Urothelium cell line (cell line): ENCODE measurements at regions not wholly inside any gene's neighbourhood (a gene's known extent, or its start where the extent isn't known, plus 50 kb on each side); places are given as distances from the start of the nearest gene placed in this dataset.

Experiments used
- DNase-seq: peaks from one replicate; pipeline ENCODE4 v3.0.0; 2011; ENCODE audit warnings: low spot score, mixed read lengths
- FAIRE-seq: peaks from 2 replicates; lab custom pipeline; 2011; peaks lifted over from hg19 to GRCh38; lab: Jason Lieb, UNC

DNA sequence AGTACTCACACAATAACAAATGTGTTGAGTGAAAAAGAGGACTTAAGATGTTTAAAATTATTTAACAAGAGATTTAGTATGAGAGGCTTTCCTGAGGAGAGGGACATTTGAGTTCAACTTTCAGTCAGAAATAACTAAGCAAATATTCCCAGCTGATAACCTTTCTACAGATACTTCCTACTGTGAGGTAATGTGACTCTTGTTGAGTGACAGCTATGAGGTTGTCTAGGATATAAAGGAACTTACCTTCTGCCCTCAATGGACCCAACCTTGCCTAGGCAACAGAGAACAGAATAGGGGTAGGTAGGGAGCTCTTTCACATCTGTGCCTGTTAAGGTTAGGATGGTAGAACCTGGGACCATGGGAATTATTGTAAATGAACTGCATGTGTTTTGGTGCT, 54.7 kb downstream of the GLUD2 start:
- DNase-seq (no peak), FAIRE-seq (no peak)

- DNase-seq (no peak), FAIRE-seq (no peak)
Observed at GRCh38 chrX:121103381-121103780, 56.0 kb downstream of the GLUD2 start.

- FAIRE-seq, result no peak
- DNase-seq, result no peak
Observed at GRCh38 chrX:121106484-121107235, 59.2 kb downstream of the GLUD2 start.

DNA sequence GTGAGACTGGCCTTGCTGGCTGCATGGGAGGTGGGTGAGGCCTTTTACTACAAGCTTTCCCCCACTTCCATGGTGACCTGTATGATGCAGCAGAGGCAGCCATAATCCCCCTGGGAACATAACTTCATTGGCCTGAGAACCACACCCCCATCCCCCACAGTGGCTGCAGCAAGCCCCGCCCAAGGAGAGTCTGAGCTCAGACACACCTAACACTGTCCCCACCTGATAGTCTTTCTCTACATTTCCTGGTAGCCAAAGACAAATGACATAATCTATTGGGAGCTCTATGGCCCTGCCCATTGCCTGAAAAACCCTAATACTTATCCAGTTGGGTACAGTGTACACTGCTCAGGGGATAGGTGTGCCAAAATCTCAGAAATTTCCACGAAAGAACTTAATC, 62.6 kb downstream of the GLUD2 start:
- FAIRE-seq (no peak), DNase-seq (no peak)

DNA sequence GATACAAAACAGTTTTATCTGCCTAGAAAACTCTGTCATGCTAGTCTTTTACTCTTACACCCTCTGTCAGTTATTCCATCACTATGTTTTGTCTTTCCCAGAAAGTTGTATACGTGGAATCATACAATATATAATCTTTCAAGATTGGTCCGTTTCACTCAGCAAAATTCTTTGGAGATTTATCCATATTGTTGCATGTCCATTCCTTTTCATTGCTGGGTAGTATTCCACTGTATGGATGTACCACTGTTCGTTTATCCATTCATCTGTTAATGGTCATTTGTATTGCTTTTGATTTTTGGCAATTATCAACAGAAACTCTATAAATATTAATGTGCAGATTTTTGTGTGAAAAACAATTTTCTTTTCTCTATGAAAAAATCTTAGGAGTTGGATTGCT, 63.1 kb downstream of the GLUD2 start:
- FAIRE-seq (no peak), DNase-seq (no peak)

DNA sequence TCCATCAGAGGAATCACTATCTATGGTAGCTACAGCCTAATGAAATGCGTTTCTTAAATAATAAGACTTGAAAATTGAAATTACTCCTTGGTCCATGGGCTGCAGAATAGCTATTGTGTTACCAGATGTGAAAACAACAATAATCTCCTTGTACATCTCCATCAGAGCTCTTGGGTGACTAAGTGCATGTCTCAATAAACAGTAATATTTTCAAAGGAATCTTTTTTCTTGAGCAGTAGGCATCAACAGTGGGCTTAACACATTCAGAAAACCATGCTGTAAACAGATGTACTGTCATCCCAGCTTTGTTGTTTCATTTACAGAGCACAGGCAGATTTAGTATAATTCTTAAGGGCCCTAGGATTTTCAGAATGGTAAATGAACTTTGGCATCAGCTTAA, 67.3 kb downstream of the GLUD2 start:
- FAIRE-seq, result no peak
- DNase-seq, result no peak

DNA sequence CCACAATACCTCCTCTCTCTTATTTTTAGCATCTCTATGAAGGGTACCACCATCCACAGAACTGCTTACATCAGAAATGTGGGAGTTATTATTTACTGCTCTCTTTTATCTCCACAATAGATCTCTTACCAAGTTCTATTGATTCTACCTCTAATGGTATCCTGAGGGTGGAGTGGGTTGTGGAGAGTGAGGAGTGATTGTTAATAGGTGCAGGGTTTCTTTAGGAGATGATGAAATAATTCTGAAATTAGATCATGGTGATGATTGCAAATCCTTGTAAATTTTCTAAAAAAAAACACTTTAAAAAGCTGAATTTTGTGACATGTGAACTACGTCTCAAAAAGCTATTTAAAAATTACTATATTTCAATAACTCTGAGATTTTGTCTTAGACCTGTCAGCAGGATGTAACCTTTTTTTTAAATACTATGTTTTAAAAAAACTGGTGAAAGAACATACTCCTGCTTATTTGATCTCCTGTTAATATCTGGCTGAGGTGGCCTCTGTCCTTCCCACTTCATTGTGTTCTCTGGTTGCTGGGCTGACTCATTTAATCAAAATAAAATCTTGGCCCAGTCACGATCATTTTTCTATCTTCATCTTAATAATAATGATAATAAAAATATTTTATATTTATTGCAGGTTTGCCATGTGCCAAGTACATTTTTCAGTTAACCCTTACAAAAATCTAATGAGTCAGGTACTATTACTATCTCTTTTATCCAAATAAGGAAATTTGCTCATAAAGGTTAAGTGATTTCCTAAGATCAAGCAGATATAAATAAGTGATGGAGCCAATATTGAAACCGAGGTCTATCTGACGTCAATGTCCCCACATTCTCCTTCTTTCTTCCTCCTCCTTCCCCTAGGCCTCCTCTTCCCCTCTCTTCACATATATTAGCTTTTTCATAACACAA, 73.5 kb downstream of the GLUD2 start:
- FAIRE-seq (no peak), DNase-seq (no peak)

GRCh38 chrX:121122332-121122731, 74.9 kb downstream of the GLUD2 start:
- FAIRE-seq (no peak), DNase-seq (no peak)

GRCh38 chrX:121128925-121129877, 81.8 kb downstream of the GLUD2 start:
- FAIRE-seq (no peak), DNase-seq (no peak)

- DNase-seq, result no peak
- no peak for FAIRE-seq
Observed at GRCh38 chrX:121132675-121133074, 85.3 kb downstream of the GLUD2 start.

GRCh38 chrX:121135488-121136207, 88.2 kb downstream of the GLUD2 start:
- DNase-seq (no peak), FAIRE-seq (no peak)

DNA sequence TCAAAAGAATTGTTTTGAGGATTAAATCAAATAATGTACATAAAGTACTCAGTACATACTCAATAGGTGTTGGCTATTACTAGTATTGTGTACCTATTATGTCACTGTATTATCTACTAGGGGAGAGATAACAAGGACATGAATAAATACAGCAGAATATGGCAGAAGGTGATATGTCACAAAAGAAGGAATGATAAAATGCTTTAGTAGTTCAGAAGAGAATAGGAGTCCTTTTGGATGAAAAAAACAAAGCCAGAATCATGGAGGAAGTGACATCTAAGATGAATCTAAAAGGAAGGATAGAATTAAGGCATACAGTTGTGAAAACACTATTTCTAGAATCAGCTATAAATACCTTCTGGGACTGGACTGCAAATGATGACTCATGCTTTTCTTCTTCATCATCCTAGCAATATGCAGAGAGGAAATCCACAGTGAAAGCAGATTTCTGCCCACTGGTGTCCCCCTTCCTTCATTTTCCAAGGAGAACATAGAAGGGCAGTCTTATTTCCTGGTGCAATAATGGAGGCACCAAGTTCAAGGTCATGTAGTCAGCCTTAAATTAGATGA, 98.7 kb downstream of the GLUD2 start:
- DNase-seq (no peak), FAIRE-seq (no peak)

- FAIRE-seq (no peak), DNase-seq (no peak)
Observed at GRCh38 chrX:121150217-121150616, 102.8 kb downstream of the GLUD2 start.

- DNase-seq (no peak), FAIRE-seq (no peak)
Observed at GRCh38 chrX:121151293-121151692, 103.9 kb downstream of the GLUD2 start.

DNA sequence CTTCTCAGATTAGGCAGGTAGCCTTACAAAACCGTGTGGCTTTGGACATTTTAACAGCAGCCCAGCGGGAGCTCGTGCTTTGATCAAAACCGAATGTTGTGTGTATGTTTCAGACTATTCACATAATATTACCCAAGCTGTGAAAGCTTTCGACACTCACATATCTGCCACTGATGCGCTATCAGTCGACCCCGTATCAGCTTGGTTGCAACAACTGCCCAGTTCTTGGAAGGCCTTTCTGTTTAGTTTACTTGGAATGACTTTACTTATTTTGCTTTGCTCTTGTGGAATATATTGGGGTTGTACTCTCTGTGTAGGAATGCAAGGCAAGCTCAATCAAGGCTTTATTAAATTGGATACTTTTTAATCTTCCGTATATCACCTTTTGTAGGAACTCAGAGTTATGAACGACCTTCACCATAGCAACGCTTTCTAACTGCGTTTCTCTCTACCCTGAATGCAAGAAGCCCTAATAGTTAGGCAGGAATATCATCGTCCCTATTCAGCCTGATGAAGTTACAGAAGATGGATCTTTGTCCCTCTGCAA, 107.5 kb downstream of the GLUD2 start:
- FAIRE-seq (no peak), DNase-seq (no peak)

DNA sequence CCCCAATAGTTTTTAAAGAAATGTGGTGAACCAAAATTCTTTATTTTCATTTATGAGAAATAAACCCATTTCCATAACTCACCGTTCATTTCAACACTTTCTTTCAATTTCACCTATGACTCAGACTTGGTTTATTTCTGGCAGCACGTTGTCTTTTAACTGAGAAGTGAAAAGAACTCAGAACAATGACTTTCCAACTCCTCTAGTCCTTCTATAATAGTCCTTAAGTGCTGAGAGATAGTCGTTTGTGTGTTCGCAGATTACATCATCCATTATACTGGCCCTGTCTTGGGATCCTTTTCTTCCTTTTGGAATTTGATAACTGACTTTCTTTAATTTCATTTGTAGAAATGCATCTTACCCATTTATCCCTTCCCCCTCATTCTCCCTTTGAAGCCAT, 113.6 kb downstream of the GLUD2 start:
- FAIRE-seq (no peak), DNase-seq (peak; percentile 3)

- no peak for FAIRE-seq
- no peak for DNase-seq
Observed at GRCh38 chrX:121161501-121161933, 114.1 kb downstream of the GLUD2 start.

GRCh38 chrX:121163443-121163842, 116.0 kb downstream of the GLUD2 start:
- no peak for DNase-seq
- no peak for FAIRE-seq

DNA sequence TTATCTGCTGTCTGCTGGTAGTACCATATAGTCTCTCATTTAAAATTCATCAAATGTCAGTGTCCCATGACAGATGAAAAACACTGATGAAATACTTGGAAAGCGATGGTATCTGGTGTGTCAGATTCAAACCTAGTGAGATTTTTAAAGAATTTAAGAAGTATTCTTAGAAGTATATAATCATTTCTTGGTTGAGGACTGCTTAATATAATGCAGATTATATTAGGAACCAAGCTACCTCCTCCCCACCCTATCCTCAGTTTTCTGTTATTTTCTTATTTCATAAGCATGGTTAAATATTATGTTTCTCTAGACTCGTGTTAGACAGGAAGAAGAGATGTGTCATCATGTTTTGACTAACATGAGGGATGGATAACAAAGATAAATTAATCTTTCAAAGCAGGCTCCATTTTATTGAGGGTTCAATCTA, 118.5 kb downstream of the GLUD2 start:
- FAIRE-seq, result no peak

More for the DNA sequence above, 118.5 kb downstream of the GLUD2 start:
- DNase-seq, result no peak
